Mucosa of rectum (tissue), 2 donors: ENCODE measurements at regions not wholly inside any gene's neighbourhood (a gene's known extent, or its start where the extent isn't known, plus 50 kb on each side); places are given as distances from the start of the nearest gene placed in this dataset.

Experiments used
- H3K27ac ChIP-seq, 2 donors: one replicate each; pipeline ENCODE4 v1.7.0; 2013; ENCODE audit warnings: inconsistent platforms in 2 of 2, low read depth in 2 of 2, low read length in 2 of 2
- H3K27me3 ChIP-seq, 2 donors: one replicate each; pipeline ENCODE4 v1.7.0; 2013; ENCODE audit warnings: low read length in 2 of 2; ENCODE audit not compliant: control insufficient read depth in 2 of 2, insufficient read depth in 2 of 2
- H3K36me3 ChIP-seq, 2 donors: one replicate each; pipeline ENCODE4 v1.7.0; 2013; ENCODE audit warnings: low read length in 2 of 2; ENCODE audit not compliant: control insufficient read depth in 2 of 2, insufficient read depth in 2 of 2
- H3K4me1 ChIP-seq, 2 donors: one replicate each; pipeline ENCODE4 v1.7.0; 2013; ENCODE audit warnings: low read length in 2 of 2, mild to moderate bottlenecking in 1 of 2; ENCODE audit not compliant: control insufficient read depth in 2 of 2, insufficient read depth in 2 of 2
- H3K4me3 ChIP-seq, 2 donors: one replicate each; pipeline ENCODE4 v1.7.0; 2013; ENCODE audit warnings: low read length in 2 of 2
- H3K9ac ChIP-seq, 2 donors: one replicate each; pipeline ENCODE4 v1.7.0; 2013; ENCODE audit warnings: low read length in 2 of 2, low read depth in 1 of 2, mild to moderate bottlenecking in 1 of 2
- H3K9me3 ChIP-seq, 2 donors: one replicate each; pipeline ENCODE4 v1.7.0; 2013; ENCODE audit warnings: low read length in 2 of 2; ENCODE audit not compliant: control insufficient read depth in 2 of 2
- donor health status: healthy.
- donor health status: Normal muscosa, but diverticular disease.

- Histone ChIP-seq H3K4me1 (no peaks in the 10 kb centered on the region), H3K27ac (no peak overlapping the region), H3K4me3 (no peak overlapping the region), H3K9ac (no peak overlapping the region), H3K36me3 (no peaks in the 10 kb centered on the region), H3K27me3 (no peaks in the 10 kb centered on the region), H3K9me3 (no peaks in the 10 kb centered on the region)
Observed at GRCh38 chr6:134866563-134866962, 83.3 kb downstream of the ALDH8A1 start.

- no peak overlapping the region for H3K27ac ChIP-seq
- no peak overlapping the region for H3K9ac ChIP-seq
- H3K4me1 ChIP-seq = no peaks in the 10 kb centered on the region
- H3K4me3 ChIP-seq = no peak overlapping the region
- no peaks in the 10 kb centered on the region for H3K27me3 ChIP-seq
- H3K36me3 ChIP-seq = no peaks in the 10 kb centered on the region
- no peaks in the 10 kb centered on the region for H3K9me3 ChIP-seq
Observed at GRCh38 chr6:134864558-134864957, 85.3 kb downstream of the ALDH8A1 start.

GRCh38 chr6:134863763-134864510 is 86.0 kb downstream of the ALDH8A1 start:
- Histone ChIP-seq H3K9ac (no peak overlapping the region), H3K27me3 (no peaks in the 10 kb centered on the region), H3K4me1 (no peaks in the 10 kb centered on the region), H3K4me3 (no peak overlapping the region), H3K27ac (no peak overlapping the region), H3K9me3 (no peaks in the 10 kb centered on the region), H3K36me3 (no peaks in the 10 kb centered on the region)

- Histone ChIP-seq H3K9me3 (no peaks in the 10 kb centered on the region), H3K27me3 (peaks cover 0 to 3% of the 10 kb centered on the region in 2 donors), H3K27ac (peak overlapping the region; percentile 46 to 52), H3K4me3 (no peak overlapping the region), H3K4me1 (peaks cover 21 to 22% of the 10 kb centered on the region in 2 donors), H3K9ac (no peak overlapping the region), H3K36me3 (no peaks in the 10 kb centered on the region)
Observed at GRCh38 chr6:134854366-134854765, 95.5 kb downstream of the ALDH8A1 start.

GRCh38 chr6:134853111-134854055 is 96.5 kb downstream of the ALDH8A1 start:
- H3K36me3 ChIP-seq = no peaks in the 10 kb centered on the region
- peak overlapping the region; percentile 73 to 76 for H3K27ac ChIP-seq
- peak overlapping the region in 1 of 2 donors; percentile 20 for H3K4me3 ChIP-seq
- peaks cover 21 to 22% of the 10 kb centered on the region in 2 donors for H3K4me1 ChIP-seq
- H3K27me3 ChIP-seq = peaks cover 0 to 3% of the 10 kb centered on the region in 2 donors
- H3K9ac ChIP-seq = no peak overlapping the region
- no peaks in the 10 kb centered on the region for H3K9me3 ChIP-seq

GRCh38 chr6:134851548-134851947 is 98.4 kb downstream of the ALDH8A1 start:
- Histone ChIP-seq H3K4me1 (peaks cover 25 to 26% of the 10 kb centered on the region in 2 donors), H3K9ac (no peak overlapping the region), H3K36me3 (no peaks in the 10 kb centered on the region), H3K27ac (no peak overlapping the region), H3K9me3 (no peaks in the 10 kb centered on the region), H3K27me3 (no peaks in the 10 kb centered on the region), H3K4me3 (no peak overlapping the region)

- Histone ChIP-seq H3K4me1 (peaks cover 25 to 26% of the 10 kb centered on the region in 2 donors), H3K9ac (no peak overlapping the region), H3K4me3 (no peak overlapping the region), H3K9me3 (no peaks in the 10 kb centered on the region), H3K27ac (no peak overlapping the region), H3K36me3 (no peaks in the 10 kb centered on the region), H3K27me3 (no peaks in the 10 kb centered on the region)
Observed at GRCh38 chr6:134850721-134851305, 99.1 kb downstream of the ALDH8A1 start.

GRCh38 chr6:134849920-134850447 is 99.9 kb downstream of the ALDH8A1 start:
- H3K27me3 ChIP-seq = no peaks in the 10 kb centered on the region

GRCh38 chr6:134848076-134848475 is 101.8 kb downstream of the ALDH8A1 start:
- Histone ChIP-seq H3K27ac (peak overlapping the region; percentile 14), H3K4me3 (no peak overlapping the region), H3K4me1 (peaks cover 8 to 9% of the 10 kb centered on the region in 2 donors), H3K9ac (no peak overlapping the region), H3K27me3 (no peaks in the 10 kb centered on the region), H3K36me3 (no peaks in the 10 kb centered on the region), H3K9me3 (no peaks in the 10 kb centered on the region)

More at GRCh38 chr6:134849920-134850447, 99.9 kb downstream of the ALDH8A1 start:
- H3K36me3 ChIP-seq = no peaks in the 10 kb centered on the region
- no peak overlapping the region for H3K9ac ChIP-seq
- H3K4me1 ChIP-seq = peaks cover 18 to 22% of the 10 kb centered on the region in 2 donors
- no peak overlapping the region for H3K27ac ChIP-seq
- H3K9me3 ChIP-seq = no peaks in the 10 kb centered on the region
- no peak overlapping the region for H3K4me3 ChIP-seq
